GM06990 (cell line): ENCODE measurements at regions not wholly inside any gene's neighbourhood (a gene's known extent, or its start where the extent isn't known, plus 50 kb on each side); places are given as distances from the start of the nearest gene placed in this dataset.
"Not testable (repeated sequence)": the region's sequence is repeated elsewhere in the genome, so short reads cannot be mapped to it uniquely, and the experiment has no call there.

Source experiments
- DNase-seq: peaks from one replicate; pipeline ENCODE4 v3.0.0-alpha.2; 2011; ENCODE audit not compliant: insufficient read length; ENCODE audit errors: extremely low read depth
- H3K27me3 ChIP-seq: replicated peaks from 2 replicates; pipeline ENCODE4 v1.6.0; 2011; ENCODE audit warnings: low read length; ENCODE audit not compliant: control insufficient read depth, insufficient read depth
- H3K36me3 ChIP-seq: 2 replicates; pipeline ENCODE4 v1.5.1; 2011; ENCODE audit warnings: low read length; ENCODE audit not compliant: control insufficient read depth, insufficient read depth
- H3K4me3 ChIP-seq: replicated peaks from 2 replicates; pipeline ENCODE4 v1.5.1; 2011; ENCODE audit warnings: low read depth, mild to moderate bottlenecking, control low read depth, low read length
- TF ChIP-seq, protein P1 (sequence below): IDR thresholded peaks from 2 replicates; pipeline ENCODE4 v1.5.1; 2011; ENCODE audit warnings: low read length, control low read depth, mild to moderate bottlenecking, inconsistent platforms; ENCODE audit not compliant: insufficient read depth, poor library complexity, severe bottlenecking

GRCh38 chrX:112473654-112474053 is 206.1 kb downstream of the LHFPL1 start:
- Histone ChIP-seq H3K27me3 (no peaks in the 10 kb centered on the region), H3K4me3 (no peak overlapping the region), H3K36me3 (no peaks in the 10 kb centered on the region)
- no peak for DNase-seq
- TF ChIP-seq, protein P1, sequence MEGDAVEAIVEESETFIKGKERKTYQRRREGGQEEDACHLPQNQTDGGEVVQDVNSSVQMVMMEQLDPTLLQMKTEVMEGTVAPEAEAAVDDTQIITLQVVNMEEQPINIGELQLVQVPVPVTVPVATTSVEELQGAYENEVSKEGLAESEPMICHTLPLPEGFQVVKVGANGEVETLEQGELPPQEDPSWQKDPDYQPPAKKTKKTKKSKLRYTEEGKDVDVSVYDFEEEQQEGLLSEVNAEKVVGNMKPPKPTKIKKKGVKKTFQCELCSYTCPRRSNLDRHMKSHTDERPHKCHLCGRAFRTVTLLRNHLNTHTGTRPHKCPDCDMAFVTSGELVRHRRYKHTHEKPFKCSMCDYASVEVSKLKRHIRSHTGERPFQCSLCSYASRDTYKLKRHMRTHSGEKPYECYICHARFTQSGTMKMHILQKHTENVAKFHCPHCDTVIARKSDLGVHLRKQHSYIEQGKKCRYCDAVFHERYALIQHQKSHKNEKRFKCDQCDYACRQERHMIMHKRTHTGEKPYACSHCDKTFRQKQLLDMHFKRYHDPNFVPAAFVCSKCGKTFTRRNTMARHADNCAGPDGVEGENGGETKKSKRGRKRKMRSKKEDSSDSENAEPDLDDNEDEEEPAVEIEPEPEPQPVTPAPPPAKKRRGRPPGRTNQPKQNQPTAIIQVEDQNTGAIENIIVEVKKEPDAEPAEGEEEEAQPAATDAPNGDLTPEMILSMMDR = no peak

DNA sequence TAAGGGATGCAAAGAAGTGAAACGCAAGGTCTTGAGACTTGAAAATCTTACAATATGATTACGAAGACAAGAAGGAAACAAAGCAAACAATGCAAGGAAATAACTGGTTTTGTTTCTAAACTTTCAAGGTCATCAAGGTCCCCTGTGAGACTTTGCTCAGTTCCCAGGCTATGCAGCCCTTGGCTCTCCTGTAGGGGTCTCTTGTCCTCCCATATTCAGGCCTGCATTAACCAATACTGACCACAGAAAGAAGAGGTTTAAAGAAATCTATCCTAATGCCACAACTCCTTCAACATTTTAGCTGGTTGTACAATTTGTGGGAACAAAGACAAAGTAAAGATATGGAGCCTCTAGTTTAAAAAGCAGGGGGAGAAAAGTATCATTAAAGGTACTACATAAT is 209.2 kb downstream of the LHFPL1 start:
- Histone ChIP-seq H3K36me3 (no peaks in the 10 kb centered on the region), H3K4me3 (no peak overlapping the region), H3K27me3 (no peaks in the 10 kb centered on the region)
- DNase-seq = no peak
- TF ChIP-seq, protein P1 = no peak

GRCh38 chrX:112461949-112462450 is 217.7 kb downstream of the LHFPL1 start:
- H3K4me3 ChIP-seq, DNase-seq, H3K27me3 ChIP-seq, H3K36me3 ChIP-seq: not testable (repeated sequence)

DNA sequence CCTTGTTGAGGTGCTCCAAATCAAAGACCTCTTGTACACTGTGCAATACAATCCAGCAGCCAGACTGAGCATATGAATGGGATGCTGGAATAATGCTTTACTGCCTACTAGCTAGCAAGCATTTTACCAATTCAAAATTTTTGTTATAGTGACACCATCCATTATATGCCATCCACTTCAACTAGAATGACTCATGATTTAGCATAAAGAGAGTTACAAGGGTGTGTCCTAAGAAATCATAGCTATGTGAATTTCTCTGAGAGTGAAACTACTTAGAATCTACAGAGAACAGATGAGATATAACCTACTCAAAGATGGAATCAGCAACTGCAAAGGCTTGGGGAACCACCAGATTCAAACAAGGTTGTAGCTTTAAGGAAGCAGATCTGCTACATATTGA is 221.9 kb downstream of the LHFPL1 start:
- H3K4me3 ChIP-seq = no peak overlapping the region
- no peak for DNase-seq
- no peaks in the 10 kb centered on the region for H3K27me3 ChIP-seq
- TF ChIP-seq, protein P1 = no peak
- H3K36me3 ChIP-seq = no peaks in the 10 kb centered on the region

DNA sequence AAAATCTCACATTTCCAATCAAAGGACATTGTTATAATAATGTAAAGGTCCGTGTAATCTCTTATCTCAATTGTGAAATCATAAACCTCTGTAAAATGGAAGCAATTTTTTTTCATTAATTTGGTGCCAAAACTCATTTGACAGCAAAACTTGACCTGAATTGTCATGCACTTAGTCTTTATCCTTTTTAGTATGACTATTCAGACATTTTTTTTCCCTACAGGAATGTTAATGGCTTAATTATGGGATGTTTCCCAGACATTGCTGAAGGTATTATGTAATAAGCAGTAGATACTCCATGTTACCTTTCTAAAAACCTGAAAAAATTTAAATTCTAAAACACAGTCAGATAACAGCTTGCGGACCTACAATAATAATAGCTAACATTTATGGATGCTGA is 228.9 kb downstream of the LHFPL1 start:
- no peak for DNase-seq
- TF ChIP-seq, protein P1 = no peak
- Histone ChIP-seq H3K4me3 (no peak overlapping the region), H3K27me3 (no peaks in the 10 kb centered on the region), H3K36me3 (no peaks in the 10 kb centered on the region)

GRCh38 chrX:112440277-112440676 is 239.5 kb downstream of the LHFPL1 start:
- TF ChIP-seq, protein P1 = no peak
- Histone ChIP-seq H3K4me3 (no peak overlapping the region), H3K36me3 (no peaks in the 10 kb centered on the region), H3K27me3 (no peaks in the 10 kb centered on the region)
- no peak for DNase-seq
